ENCODE measurements at regions not wholly inside any gene's neighbourhood (a gene's known extent, or its start where the extent isn't known, plus 50 kb on each side); places are given as distances from the start of the nearest gene placed in this dataset.

DNA sequence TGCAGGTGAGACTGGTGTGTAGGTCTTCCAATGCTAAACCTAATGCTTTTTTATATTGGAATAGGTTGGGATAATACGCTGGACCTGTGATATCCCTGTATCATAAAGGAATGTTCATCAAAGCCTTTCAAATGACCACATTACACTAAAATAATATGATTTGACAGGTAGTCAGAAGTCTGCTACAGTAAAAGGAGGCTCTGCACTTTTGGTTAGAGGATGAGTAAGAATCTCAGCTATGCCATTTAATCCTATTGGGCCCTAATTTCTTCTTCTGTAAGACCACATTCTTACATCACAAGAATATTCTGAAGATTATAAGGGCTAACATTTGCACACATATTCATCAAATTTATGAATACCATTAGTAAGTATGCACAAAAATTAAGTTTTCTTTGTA, 250.5 kb upstream of the FLRT2 start:
- TF ChIP-seq, protein P1, sequence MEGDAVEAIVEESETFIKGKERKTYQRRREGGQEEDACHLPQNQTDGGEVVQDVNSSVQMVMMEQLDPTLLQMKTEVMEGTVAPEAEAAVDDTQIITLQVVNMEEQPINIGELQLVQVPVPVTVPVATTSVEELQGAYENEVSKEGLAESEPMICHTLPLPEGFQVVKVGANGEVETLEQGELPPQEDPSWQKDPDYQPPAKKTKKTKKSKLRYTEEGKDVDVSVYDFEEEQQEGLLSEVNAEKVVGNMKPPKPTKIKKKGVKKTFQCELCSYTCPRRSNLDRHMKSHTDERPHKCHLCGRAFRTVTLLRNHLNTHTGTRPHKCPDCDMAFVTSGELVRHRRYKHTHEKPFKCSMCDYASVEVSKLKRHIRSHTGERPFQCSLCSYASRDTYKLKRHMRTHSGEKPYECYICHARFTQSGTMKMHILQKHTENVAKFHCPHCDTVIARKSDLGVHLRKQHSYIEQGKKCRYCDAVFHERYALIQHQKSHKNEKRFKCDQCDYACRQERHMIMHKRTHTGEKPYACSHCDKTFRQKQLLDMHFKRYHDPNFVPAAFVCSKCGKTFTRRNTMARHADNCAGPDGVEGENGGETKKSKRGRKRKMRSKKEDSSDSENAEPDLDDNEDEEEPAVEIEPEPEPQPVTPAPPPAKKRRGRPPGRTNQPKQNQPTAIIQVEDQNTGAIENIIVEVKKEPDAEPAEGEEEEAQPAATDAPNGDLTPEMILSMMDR (conservative IDR thresholded peaks at IDR 0.05), result no peak
- Mint-ChIP-seq H3K36me3 (ENCODE audit: low read depth) (no peaks in the 10 kb centered on the region), H3K4me3 (no peak overlapping the region), H3K27ac (ENCODE audit: unreplicated experiment) (no peak overlapping the region), H3K27me3 (ENCODE audit: low read depth) (no peaks in the 10 kb centered on the region), H3K9me3 (no peaks in the 10 kb centered on the region), H3K4me1 (peaks cover 4% of the 10 kb centered on the region)
- no peak for DNase-seq (ENCODE audit: low read depth, low spot score)

GRCh38 chr14:85280074-85280473, 249.9 kb upstream of the FLRT2 start:
- Mint-ChIP-seq H3K4me1 (peaks cover 4% of the 10 kb centered on the region), H3K4me3 (no peak overlapping the region), H3K9me3 (no peaks in the 10 kb centered on the region), H3K27ac (ENCODE audit: unreplicated experiment) (no peak overlapping the region), H3K36me3 (ENCODE audit: low read depth) (no peaks in the 10 kb centered on the region), H3K27me3 (ENCODE audit: low read depth) (no peaks in the 10 kb centered on the region)
- no peak for DNase-seq (ENCODE audit: low read depth, low spot score)
- TF ChIP-seq, protein P1 (conservative IDR thresholded peaks at IDR 0.05), result no peak

GRCh38 chr14:85281921-85282320, 248.0 kb upstream of the FLRT2 start:
- H3K27ac Mint-ChIP-seq (ENCODE audit: unreplicated experiment), result no peak overlapping the region
- TF ChIP-seq, protein P1 (conservative IDR thresholded peaks at IDR 0.05), result no peak
- H3K27me3 Mint-ChIP-seq (ENCODE audit: low read depth), result no peaks in the 10 kb centered on the region
- peaks cover 4% of the 10 kb centered on the region for H3K4me1 Mint-ChIP-seq
- no peaks in the 10 kb centered on the region for H3K9me3 Mint-ChIP-seq
- no peak for DNase-seq (ENCODE audit: low read depth, low spot score)
- H3K36me3 Mint-ChIP-seq (ENCODE audit: low read depth), result no peaks in the 10 kb centered on the region
- no peak overlapping the region for H3K4me3 Mint-ChIP-seq

- H3K4me1 Mint-ChIP-seq, result no peaks in the 10 kb centered on the region
- no peak for DNase-seq (ENCODE audit: low read depth, low spot score)
- H3K36me3 Mint-ChIP-seq (ENCODE audit: low read depth), result no peaks in the 10 kb centered on the region
- TF ChIP-seq, protein P1 (conservative IDR thresholded peaks at IDR 0.05), result no peak
- no peak overlapping the region for H3K4me3 Mint-ChIP-seq
- no peaks in the 10 kb centered on the region for H3K27me3 Mint-ChIP-seq (ENCODE audit: low read depth)
- peaks cover 5% of the 10 kb centered on the region for H3K9me3 Mint-ChIP-seq
- peak overlapping the region; percentile 50 for H3K27ac Mint-ChIP-seq (ENCODE audit: unreplicated experiment)
Measured at GRCh38 chr14:85288041-85288440, 241.9 kb upstream of the FLRT2 start.

GRCh38 chr14:85291731-85292130, 238.2 kb upstream of the FLRT2 start:
- no peak for DNase-seq (ENCODE audit: low read depth, low spot score)
- Mint-ChIP-seq H3K9me3 (peaks cover 5% of the 10 kb centered on the region), H3K27ac (ENCODE audit: unreplicated experiment) (no peak overlapping the region), H3K36me3 (ENCODE audit: low read depth) (no peaks in the 10 kb centered on the region), H3K27me3 (ENCODE audit: low read depth) (no peaks in the 10 kb centered on the region), H3K4me3 (no peak overlapping the region), H3K4me1 (peaks cover 4% of the 10 kb centered on the region)
- TF ChIP-seq, protein P1 (conservative IDR thresholded peaks at IDR 0.05), result no peak
